H54 (cell line): ENCODE measurements at regions not wholly inside any gene's neighbourhood (a gene's known extent, or its start where the extent isn't known, plus 50 kb on each side); places are given as distances from the start of the nearest gene placed in this dataset.

Experiments
- DNase-seq: peaks from one replicate; pipeline ENCODE4 v3.0.0; 2011; ENCODE audit warnings: low spot score, mixed read lengths; ENCODE audit not compliant: insufficient read length
- FAIRE-seq: peaks from 3 replicates; lab custom pipeline; 2011; peaks lifted over from hg19 to GRCh38; lab: Jason Lieb, UNC
- POLR2A ChIP-seq: IDR thresholded peaks from 2 replicates; pipeline ENCODE4 v1.6.1; 2011; ENCODE audit warnings: low read depth, mild to moderate bottlenecking, low read length

GRCh38 chr2:204032301-204032700 lies 95.7 kb downstream of the ICOS start:
- no peak for FAIRE-seq
- no peak for TF ChIP-seq POLR2A
- DNase-seq = no peak

GRCh38 chr2:204033611-204034495 lies 97.3 kb downstream of the ICOS start:
- no peak for DNase-seq
- TF ChIP-seq POLR2A = no peak
- FAIRE-seq = no peak

- DNase-seq = no peak
- FAIRE-seq = no peak
- TF ChIP-seq POLR2A = no peak
Observed at GRCh38 chr2:204036706-204037105, 100.1 kb downstream of the ICOS start.

- DNase-seq (no peak), FAIRE-seq (no peak)
- no peak for TF ChIP-seq POLR2A
Observed at GRCh38 chr2:204037286-204037685, 100.7 kb downstream of the ICOS start.

GRCh38 chr2:204039298-204039838 lies 102.8 kb downstream of the ICOS start:
- no peak for TF ChIP-seq POLR2A
- FAIRE-seq (no peak), DNase-seq (no peak)

- TF ChIP-seq POLR2A = no peak
- FAIRE-seq (no peak), DNase-seq (no peak)
Observed at GRCh38 chr2:204040016-204040415, 103.5 kb downstream of the ICOS start.

- no peak for DNase-seq
- FAIRE-seq = no peak
- TF ChIP-seq POLR2A = no peak
Observed at GRCh38 chr2:204042401-204042800, 105.8 kb downstream of the ICOS start.

GRCh38 chr2:204046145-204046544 lies 109.6 kb downstream of the ICOS start:
- DNase-seq = no peak
- no peak for TF ChIP-seq POLR2A
- no peak for FAIRE-seq

- no peak for DNase-seq
- no peak for FAIRE-seq
- no peak for TF ChIP-seq POLR2A
Observed at GRCh38 chr2:204049635-204050034, 113.1 kb downstream of the ICOS start.

- no peak for FAIRE-seq
Observed at GRCh38 chr2:204050681-204051080, 114.1 kb downstream of the ICOS start.

GRCh38 chr2:204051476-204051875 lies 114.9 kb downstream of the ICOS start:
- no peak for TF ChIP-seq POLR2A
- no peak for DNase-seq
- FAIRE-seq = no peak

More at GRCh38 chr2:204050681-204051080, 114.1 kb downstream of the ICOS start:
- no peak for TF ChIP-seq POLR2A
- no peak for DNase-seq

GRCh38 chr2:204051984-204052556 lies 115.5 kb downstream of the ICOS start:
- FAIRE-seq (no peak), DNase-seq (no peak)
- no peak for TF ChIP-seq POLR2A

- FAIRE-seq (no peak), DNase-seq (no peak)
- TF ChIP-seq POLR2A = no peak
Observed at GRCh38 chr2:204059016-204059415, 122.5 kb downstream of the ICOS start.

- FAIRE-seq = no peak
- no peak for TF ChIP-seq POLR2A
- no peak for DNase-seq
Observed at GRCh38 chr2:204060841-204061240, 124.3 kb downstream of the ICOS start.

- no peak for TF ChIP-seq POLR2A
- DNase-seq (no peak), FAIRE-seq (no peak)
Observed at GRCh38 chr2:204061241-204061640, 124.7 kb downstream of the ICOS start.
